GM19467 (cell line): ENCODE measurements at regions not wholly inside any gene's neighbourhood (a gene's known extent, or its start where the extent isn't known, plus 50 kb on each side); places are given as distances from the start of the nearest gene placed in this dataset.
"Not testable (repeated sequence)": the region's sequence is repeated elsewhere in the genome, so short reads cannot be mapped to it uniquely, and the experiment has no call there.

ENCODE experiments used
- ATAC-seq: cut with Tn5 transposase; IDR thresholded peaks from one replicate; pipeline ENCODE4 v1.9.1; 2021; ENCODE audit warnings: mild to moderate bottlenecking, moderate library complexity; ENCODE audit not compliant: unreplicated experiment

- no peak for ATAC-seq
Observed at GRCh38 chr13:43946281-43946680, 66.6 kb downstream of the LACC1 start.

DNA sequence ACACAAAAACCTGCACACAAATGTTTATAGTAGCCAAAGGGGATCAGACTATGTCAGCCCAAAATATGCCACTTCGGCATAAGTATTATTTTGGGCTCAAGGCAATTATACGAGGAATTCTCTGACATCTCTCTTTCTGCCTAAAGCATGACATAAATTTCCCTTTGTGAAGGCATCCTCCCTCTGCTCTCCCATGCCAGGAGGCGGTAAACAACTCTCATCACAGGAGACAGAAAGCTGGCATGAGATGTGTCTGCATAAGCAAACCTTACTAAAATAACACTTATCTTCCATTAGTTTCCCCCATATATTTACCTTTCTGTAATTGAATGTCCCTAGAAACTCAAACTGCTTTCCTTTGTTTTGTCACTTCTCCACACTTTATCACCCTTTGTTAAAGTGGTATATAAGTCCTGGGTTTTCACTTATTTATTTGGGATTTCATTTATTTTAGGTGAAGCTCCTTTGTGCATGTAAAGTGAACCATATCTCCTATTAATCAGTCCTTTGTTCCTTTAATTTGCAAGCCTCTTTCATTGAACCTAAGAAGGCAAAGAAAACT is 68.3 kb downstream of the LACC1 start:
- ATAC-seq, result no peak

DNA sequence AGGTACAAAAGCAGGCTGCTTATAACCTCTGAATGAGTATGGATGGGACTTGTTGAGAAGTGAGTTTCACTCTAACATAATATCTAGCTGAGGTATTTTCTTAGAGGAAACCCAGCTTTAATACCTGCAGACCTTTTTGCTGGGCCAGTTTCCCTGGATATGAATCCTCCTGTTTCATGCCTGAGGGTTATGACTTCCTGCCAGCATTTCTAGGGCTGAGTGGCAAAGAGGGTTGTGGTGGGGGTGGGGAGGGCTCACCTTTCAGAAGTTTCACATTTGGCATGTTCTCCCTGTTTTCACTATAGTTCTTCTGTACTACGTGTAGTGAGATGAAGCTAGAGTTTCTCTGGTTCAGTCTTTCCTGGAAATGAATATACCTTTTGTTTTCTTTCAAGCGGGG is 73.7 kb downstream of the LACC1 start:
- no peak for ATAC-seq

GRCh38 chr13:43956975-43957374 is 77.3 kb downstream of the LACC1 start:
- ATAC-seq, result not testable (repeated sequence)

GRCh38 chr13:43959291-43959690 is 79.6 kb downstream of the LACC1 start:
- ATAC-seq, result no peak

- no peak for ATAC-seq
Observed at GRCh38 chr13:43961909-43962308, 82.2 kb downstream of the LACC1 start.

DNA sequence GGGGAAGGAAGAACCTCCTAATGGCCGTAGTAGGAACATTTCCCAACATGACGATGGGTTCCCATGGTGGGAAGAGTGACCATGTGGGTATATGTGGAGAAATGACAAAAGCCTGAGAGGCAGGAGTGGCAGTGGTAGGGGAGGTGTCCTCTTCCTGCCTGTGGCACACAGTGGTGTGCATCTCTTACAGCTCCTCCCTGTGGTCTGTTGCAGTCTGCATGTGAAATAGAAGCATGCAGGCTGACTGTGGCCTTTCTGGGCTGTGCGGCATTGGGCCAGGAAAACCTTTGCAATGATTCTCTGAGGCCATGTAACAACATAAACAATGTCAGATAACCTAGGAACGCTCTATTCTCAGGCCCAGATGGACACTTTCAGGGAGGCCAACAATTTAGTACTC is 84.0 kb downstream of the LACC1 start:
- no peak for ATAC-seq

GRCh38 chr13:43964698-43965458 is 85.2 kb downstream of the LACC1 start:
- ATAC-seq, result no peak

GRCh38 chr13:43965459-43965845 is 85.7 kb downstream of the LACC1 start:
- ATAC-seq, result no peak

GRCh38 chr13:43968251-43968942 is 88.7 kb downstream of the LACC1 start:
- ATAC-seq, result not testable (repeated sequence)

DNA sequence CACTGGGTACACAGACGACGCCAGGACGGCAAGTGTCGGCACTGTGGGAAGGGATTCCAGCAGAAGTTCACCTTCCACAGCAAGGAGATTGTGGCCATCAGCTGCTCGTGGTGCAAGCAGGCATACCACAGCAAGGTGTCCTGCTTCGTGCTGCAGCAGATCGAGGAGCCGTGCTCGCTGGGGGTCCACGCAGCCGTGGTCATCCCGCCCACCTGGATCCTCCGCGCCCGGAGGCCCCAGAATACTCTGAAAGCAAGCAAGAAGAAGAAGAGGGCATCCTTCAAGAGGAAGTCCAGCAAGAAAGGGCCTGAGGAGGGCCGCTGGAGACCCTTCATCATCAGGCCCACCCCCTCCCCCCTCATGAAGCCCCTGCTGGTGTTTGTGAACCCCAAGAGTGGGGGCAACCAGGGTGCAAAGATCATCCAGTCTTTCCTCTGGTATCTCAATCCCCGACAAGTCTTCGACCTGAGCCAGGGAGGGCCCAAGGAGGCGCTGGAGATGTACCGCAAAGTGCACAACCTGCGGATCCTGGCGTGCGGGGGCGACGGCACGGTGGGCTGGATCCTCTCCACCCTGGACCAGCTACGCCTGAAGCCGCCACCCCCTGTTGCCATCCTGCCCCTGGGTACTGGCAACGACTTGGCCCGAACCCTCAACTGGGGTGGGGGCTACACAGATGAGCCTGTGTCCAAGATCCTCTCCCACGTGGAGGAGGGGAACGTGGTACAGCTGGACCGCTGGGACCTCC is 89.4 kb downstream of the LACC1 start:
- ATAC-seq, result not testable (repeated sequence)

- ATAC-seq, result not testable (repeated sequence)
Observed at GRCh38 chr13:43969919-43970318, 90.2 kb downstream of the LACC1 start.

DNA sequence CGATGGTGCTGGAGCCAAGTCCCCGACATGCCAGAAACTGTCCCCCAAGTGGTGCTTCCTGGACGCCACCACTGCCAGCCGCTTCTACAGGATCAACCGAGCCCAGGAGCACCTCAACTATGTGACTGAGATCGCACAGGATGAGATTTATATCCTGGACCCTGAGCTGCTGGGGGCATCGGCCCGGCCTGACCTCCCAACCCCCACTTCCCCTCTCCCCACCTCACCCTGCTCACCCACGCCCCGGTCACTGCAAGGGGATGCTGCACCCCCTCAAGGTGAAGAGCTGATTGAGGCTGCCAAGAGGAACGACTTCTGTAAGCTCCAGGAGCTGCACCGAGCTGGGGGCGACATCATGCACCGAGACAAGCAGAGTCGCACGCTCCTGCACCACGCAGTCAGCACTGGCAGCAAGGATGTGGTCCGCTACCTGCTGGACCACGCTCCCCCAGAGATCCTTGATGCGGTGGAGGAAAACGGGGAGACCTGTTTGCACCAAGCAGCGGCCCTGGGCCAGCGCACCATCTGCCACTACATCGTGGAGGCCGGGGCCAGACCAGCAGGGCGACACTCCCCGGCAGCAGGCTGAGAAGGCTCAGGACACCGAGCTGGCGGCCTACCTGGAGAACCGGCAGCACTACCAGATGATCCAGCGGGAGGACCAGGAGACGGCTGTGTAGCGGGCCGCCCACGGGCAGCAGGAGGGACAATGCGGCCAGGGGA is 91.0 kb downstream of the LACC1 start:
- ATAC-seq, result not testable (repeated sequence)

DNA sequence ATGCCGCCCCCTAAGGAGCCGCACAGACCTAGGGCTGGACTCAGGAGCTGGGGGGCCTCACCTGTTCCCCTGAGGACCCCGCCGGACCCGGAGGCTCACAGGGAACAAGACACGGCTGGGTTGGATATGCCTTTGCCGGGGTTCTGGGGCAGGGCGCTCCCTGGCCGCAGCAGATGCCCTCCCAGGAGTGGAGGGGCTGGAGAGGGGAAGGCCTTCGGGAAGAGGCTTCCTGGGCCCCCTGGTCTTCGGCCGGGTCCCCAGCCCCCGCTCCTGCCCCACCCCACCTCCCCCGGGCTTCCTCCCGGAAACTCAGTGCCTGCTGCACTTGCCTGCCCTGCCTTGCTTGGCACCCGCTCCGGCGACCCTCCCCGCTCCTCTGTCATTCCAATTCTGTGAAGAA is 91.6 kb downstream of the LACC1 start:
- not testable (repeated sequence) for ATAC-seq

DNA sequence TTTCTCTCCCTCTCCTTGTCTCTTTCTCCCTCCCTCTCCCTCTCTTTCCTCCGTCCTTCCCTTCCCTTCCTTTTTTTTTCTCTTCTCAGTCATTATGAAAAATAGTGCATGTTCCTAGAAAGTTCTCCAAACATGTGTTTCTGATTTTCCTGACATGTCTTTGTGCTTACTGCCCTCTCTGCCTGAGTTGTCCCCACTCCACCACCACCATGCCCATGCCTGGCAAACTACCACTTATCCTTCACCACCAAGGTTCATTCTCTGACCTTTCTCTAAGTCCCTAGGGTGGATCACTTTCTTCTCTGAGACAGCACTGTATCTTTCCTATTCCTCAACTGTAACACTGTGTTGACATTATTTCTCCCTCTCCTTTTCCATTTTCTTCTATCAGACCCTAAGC is 98.2 kb downstream of the LACC1 start:
- no peak for ATAC-seq

DNA sequence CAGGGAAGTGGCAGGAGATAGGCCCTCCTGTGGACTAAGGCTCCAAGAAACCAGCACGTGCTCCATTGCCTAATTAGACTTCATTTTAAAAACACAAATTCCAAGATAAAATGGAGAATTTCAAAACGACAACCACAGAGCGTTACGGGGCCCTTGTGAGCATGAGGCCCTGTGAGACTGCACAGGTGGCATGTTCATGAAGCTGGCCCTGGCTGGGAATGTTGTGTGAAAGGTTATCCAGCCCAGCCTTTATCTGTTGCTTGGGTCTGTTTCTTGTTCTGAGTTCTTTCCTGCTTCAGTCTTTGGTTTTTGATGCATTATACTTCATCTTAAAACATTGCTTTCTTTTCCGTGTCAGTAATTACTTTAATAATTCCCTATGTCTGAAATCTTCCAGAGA is 99.0 kb downstream of the LACC1 start:
- ATAC-seq, result no peak

GRCh38 chr13:43979492-43979891 is 99.8 kb downstream of the LACC1 start:
- ATAC-seq, result no peak

GRCh38 chr13:43980587-43980986 is 100.9 kb downstream of the LACC1 start:
- no peak for ATAC-seq

- no peak for ATAC-seq
Observed at GRCh38 chr13:43981091-43981490, 101.4 kb downstream of the LACC1 start.

- ATAC-seq, result no peak
Observed at GRCh38 chr13:43981512-43982301, 102.0 kb downstream of the LACC1 start.
